Left ventricle myocardium inferior (tissue), 1 donor: ENCODE measurements at regions not wholly inside any gene's neighbourhood (a gene's known extent, or its start where the extent isn't known, plus 50 kb on each side); places are given as distances from the start of the nearest gene placed in this dataset.

Experiments used
- DNase-seq: peaks from one replicate; pipeline ENCODE4 v3.0.0-alpha.2; 2020
- H3K27ac ChIP-seq: fragments of 200-600 bp; replicated peaks from 2 replicates; pipeline ENCODE4 v1.8.0; 2021
- H3K27me3 ChIP-seq: fragments of 200-600 bp; 2 replicates; pipeline ENCODE4 v1.8.0; 2021; ENCODE audit warnings: low read depth
- H3K36me3 ChIP-seq: fragments of 200-600 bp; 2 replicates; pipeline ENCODE4 v1.8.0; 2021
- H3K4me1 ChIP-seq: fragments of 200-600 bp; 2 replicates; pipeline ENCODE4 v1.8.0; 2021
- H3K4me3 ChIP-seq: fragments of 200-600 bp; 2 replicates; pipeline ENCODE4 v1.8.0; 2021; ENCODE audit warnings: mild to moderate bottlenecking, moderate library complexity
- H3K9me3 ChIP-seq: fragments of 200-600 bp; replicated peaks from 2 replicates; pipeline ENCODE4 v1.8.0; 2021
- intact Hi-C: fragments of 100-400 bp; cut with micrococcal nuclease; formaldehyde crosslinking; loops from one replicate; pipeline ENCODE4 v1.11.0; 2022
- TF ChIP-seq, protein P1 (sequence below): fragments of 200-600 bp; IDR thresholded peaks from 2 replicates; pipeline ENCODE4 v1.8.0; 2021; ENCODE audit warnings: antibody characterized with exemption, mild to moderate bottlenecking, borderline replicate concordance
- donor health status: DM: no; HTN: yes; CAD: no; lungs with severe emphysema.

DNA sequence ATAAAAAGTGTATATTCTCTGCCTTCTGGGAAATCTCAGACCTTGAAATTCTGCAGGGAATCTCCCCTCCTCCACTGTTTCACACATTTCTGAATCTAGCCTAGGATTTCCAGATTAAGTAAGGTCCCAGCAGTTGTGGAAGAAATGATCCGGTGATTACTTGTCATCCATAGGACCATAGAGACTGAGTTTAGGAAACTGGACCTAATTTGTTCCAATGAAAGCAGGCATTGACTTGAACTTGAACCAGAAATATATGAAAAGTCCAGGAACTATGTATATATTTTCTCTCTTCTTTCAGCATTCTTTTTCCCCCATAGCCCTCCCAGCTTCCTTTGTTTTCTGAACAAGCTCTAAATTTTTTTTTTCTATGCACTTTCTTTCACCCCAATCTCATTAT is 149.5 kb upstream of the SPAG17 start:
- intact Hi-C loops: no loop called here
- no peak overlapping the region for H3K27ac ChIP-seq
- TF ChIP-seq, protein P1, sequence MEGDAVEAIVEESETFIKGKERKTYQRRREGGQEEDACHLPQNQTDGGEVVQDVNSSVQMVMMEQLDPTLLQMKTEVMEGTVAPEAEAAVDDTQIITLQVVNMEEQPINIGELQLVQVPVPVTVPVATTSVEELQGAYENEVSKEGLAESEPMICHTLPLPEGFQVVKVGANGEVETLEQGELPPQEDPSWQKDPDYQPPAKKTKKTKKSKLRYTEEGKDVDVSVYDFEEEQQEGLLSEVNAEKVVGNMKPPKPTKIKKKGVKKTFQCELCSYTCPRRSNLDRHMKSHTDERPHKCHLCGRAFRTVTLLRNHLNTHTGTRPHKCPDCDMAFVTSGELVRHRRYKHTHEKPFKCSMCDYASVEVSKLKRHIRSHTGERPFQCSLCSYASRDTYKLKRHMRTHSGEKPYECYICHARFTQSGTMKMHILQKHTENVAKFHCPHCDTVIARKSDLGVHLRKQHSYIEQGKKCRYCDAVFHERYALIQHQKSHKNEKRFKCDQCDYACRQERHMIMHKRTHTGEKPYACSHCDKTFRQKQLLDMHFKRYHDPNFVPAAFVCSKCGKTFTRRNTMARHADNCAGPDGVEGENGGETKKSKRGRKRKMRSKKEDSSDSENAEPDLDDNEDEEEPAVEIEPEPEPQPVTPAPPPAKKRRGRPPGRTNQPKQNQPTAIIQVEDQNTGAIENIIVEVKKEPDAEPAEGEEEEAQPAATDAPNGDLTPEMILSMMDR: no peak
- H3K27me3 ChIP-seq: no peaks in the 10 kb centered on the region
- H3K4me1 ChIP-seq: no peaks in the 10 kb centered on the region
- DNase-seq: no peak
- H3K4me3 ChIP-seq: no peak overlapping the region
- no peaks in the 10 kb centered on the region for H3K36me3 ChIP-seq
- H3K9me3 ChIP-seq: no peaks in the 10 kb centered on the region

DNA sequence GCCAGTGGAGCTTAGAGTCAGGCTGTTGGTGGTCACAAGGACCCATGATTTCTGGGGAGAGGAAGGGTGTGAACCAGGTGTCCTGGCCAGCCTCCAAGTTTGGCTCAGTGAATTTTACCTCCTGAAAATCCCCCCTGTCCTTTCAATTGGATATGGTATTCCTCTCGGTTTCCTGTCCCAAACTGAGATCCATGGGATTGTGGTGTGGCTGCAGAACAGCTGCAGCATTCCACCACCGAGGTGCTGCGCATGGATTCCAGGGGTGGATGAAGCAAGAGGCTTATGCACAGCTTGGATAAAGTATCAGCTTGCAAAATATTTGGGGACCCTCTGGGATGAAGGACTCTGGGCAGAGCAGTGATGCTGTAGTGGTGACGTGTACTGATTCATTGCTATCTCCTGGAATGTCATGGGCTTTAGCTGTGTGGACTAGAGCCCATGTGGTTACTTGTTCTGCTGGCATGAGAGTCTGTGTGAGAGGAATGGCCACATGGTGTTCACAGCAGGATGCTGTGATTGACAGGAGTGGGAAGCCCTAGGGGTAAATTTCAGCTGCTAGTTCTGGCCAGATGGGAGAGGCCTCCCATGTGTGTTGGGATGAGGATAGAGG is 148.7 kb upstream of the SPAG17 start:
- H3K27ac ChIP-seq: no peak overlapping the region
- TF ChIP-seq, protein P1: no peak
- no peaks in the 10 kb centered on the region for H3K9me3 ChIP-seq
- H3K4me1 ChIP-seq: no peaks in the 10 kb centered on the region
- H3K27me3 ChIP-seq: no peaks in the 10 kb centered on the region
- H3K4me3 ChIP-seq: no peak overlapping the region
- DNase-seq: no peak
- H3K36me3 ChIP-seq: no peaks in the 10 kb centered on the region
- intact Hi-C loops: no loop called here

DNA sequence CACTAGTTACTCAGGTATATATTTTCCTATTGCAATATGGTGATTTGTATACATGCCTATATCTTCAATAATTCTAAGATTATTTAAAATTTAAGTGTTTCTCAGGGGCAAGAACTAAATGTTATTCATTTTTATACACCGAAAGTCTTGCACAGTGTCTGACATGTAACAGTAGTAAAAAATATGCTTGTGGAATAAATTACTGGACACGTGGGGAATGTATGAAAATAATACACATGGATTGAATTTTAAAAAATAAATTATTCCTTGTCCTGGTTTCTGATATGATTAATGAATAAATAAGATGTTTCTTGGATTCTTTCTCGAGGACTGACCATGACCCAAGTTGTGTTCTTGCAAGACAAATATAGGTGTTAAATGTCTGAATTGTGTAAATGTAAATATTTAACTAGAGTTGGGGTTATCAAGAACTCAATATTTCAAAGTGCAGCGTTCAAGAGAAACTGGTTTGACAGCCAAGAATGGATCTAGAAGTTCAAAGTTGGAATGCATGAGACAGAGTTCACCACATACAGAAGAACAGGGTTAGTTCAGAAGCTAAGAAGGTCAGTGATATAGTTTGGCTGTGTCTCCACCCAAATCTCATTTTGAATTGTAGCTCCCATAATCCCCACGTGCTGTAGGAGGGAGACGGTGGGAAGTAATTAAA is 142.1 kb upstream of the SPAG17 start:
- no peak for DNase-seq
- TF ChIP-seq, protein P1: no peak
- H3K4me3 ChIP-seq: no peak overlapping the region
- H3K4me1 ChIP-seq: no peaks in the 10 kb centered on the region
- intact Hi-C loops: no loop called here
- no peak overlapping the region for H3K27ac ChIP-seq
- no peaks in the 10 kb centered on the region for H3K9me3 ChIP-seq
- no peaks in the 10 kb centered on the region for H3K36me3 ChIP-seq
- H3K27me3 ChIP-seq: no peaks in the 10 kb centered on the region

DNA sequence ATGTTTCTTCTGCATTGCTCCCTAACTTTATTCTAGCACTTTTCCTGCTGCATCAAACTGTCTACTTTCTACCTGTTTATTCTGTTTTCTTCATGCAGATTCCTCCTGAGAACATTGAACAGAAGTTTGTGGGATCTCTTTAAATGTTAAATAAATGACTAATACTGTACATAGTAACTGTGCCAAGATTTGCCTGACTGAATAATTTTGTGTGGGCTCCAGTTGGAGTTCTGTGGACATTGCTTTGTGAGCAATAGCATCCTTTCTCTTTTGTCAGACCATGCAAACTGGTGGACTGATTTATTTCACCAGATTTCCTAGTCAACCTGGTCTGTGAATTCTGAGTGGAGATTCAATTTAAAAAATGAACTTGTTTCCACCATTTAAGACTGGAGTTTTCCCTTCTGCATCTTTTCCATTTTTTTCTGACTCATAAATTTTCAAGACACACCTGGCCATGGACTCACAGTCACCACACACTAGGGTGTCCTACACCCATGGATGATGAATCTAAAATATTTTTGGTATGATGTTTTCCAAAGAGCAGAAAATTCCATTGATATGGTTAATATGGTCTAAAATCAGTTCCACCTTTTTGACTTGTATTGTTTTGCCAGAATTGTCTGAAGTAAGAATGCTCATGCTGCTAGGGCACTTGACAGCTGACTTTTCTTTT is 140.7 kb upstream of the SPAG17 start:
- H3K36me3 ChIP-seq: no peaks in the 10 kb centered on the region
- intact Hi-C loops: no loop called here
- TF ChIP-seq, protein P1: no peak

DNA sequence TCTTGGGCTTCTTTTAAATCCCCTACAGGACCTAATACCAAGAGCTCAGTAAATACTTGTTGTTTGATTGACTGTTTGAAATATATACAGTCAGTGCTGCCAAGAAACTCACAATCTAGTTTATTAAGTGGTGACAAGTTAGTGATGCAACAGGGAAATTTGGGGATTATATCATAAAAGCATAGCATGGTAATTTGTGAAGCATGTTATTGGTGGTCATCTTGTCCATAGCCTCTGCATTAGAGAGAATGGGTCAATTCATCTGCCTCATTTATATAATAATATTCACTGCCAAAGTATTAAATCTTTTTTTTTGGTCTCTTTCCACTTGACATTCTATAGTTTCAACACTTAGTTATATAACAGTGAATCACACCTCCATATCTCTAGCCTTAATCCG is 138.2 kb upstream of the SPAG17 start:
- Histone ChIP-seq H3K4me1 (no peaks in the 10 kb centered on the region), H3K9me3 (no peaks in the 10 kb centered on the region), H3K4me3 (no peak overlapping the region), H3K36me3 (no peaks in the 10 kb centered on the region), H3K27me3 (no peaks in the 10 kb centered on the region), H3K27ac (no peak overlapping the region)
- TF ChIP-seq, protein P1: no peak
- DNase-seq: no peak
- intact Hi-C loops: no loop called here

More for the DNA sequence above, 140.7 kb upstream of the SPAG17 start:
- no peaks in the 10 kb centered on the region for H3K27me3 ChIP-seq
- no peaks in the 10 kb centered on the region for H3K4me1 ChIP-seq
- no peak for DNase-seq
- no peaks in the 10 kb centered on the region for H3K9me3 ChIP-seq
- H3K4me3 ChIP-seq: no peak overlapping the region
- H3K27ac ChIP-seq: no peak overlapping the region
